ENCODE measurements at regions not wholly inside any gene's neighbourhood (a gene's known extent, or its start where the extent isn't known, plus 50 kb on each side); places are given as distances from the start of the nearest gene placed in this dataset.

DNA sequence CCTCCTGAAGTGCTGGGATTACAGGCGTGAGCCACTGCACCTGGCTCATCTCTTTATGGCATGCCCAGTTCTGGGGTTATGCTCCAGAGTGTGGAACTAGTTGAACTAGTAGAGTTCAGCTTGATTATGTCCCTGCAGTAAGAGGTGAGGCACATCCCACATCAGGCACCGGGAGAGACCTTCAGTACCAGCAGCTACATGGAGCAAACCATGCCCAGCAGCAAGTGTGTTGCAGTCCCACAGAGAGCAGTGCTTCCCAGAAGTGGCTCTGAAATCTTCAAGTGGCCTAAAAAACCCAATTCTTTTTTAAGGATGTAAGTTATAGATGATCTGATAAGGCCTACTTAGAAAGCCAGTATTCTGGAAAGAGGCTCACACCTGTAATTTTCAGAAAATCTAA lies 331.9 kb upstream of the PRKCQ start:
- no peak overlapping the region for H2AFZ ChIP-seq
- H3K27me3 Mint-ChIP-seq (ENCODE audit: insufficient read depth, low read depth, poor library complexity) = no peaks in the 10 kb centered on the region
- H4K20me1 ChIP-seq (replicated peaks; ENCODE audit: insufficient read depth) = no peaks in the 10 kb centered on the region
- DNase-seq (ENCODE audit: low spot score) (no peak), ATAC-seq (no peak)
- H3K9me3 Mint-ChIP-seq = no peaks in the 10 kb centered on the region; the same call in 2 of the 3 replicates
- no peak overlapping the region for H3K4me2 ChIP-seq
- H3K36me3 ChIP-seq (ENCODE audit: insufficient read depth) = no peaks in the 10 kb centered on the region; the same call in 1 of the 2 replicates
- H3K79me2 ChIP-seq (replicated peaks; ENCODE audit: insufficient read depth) = no peaks in the 10 kb centered on the region
- H3K4me1 ChIP-seq (ENCODE audit: insufficient read depth) = peaks cover 11% of the 10 kb centered on the region; the same call in 1 of the 2 replicates
- H3K27ac ChIP-seq (ENCODE audit: low read depth) = no peak overlapping the region
- H3F3A ChIP-seq (replicated peaks; ENCODE audit: low read depth) = no peaks in the 10 kb centered on the region
- H3K4me3 ChIP-seq = no peak overlapping the region
- TF ChIP-seq ZNF114 (CRISPR knock-in tag; IDR thresholded peaks at IDR 0.05) = no peak
- no peak for TF ChIP-seq NANOG (IDR thresholded peaks at IDR 0.05; ENCODE audit: borderline replicate concordance)
- TF ChIP-seq, protein P1, sequence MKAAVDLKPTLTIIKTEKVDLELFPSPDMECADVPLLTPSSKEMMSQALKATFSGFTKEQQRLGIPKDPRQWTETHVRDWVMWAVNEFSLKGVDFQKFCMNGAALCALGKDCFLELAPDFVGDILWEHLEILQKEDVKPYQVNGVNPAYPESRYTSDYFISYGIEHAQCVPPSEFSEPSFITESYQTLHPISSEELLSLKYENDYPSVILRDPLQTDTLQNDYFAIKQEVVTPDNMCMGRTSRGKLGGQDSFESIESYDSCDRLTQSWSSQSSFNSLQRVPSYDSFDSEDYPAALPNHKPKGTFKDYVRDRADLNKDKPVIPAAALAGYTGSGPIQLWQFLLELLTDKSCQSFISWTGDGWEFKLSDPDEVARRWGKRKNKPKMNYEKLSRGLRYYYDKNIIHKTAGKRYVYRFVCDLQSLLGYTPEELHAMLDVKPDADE (IDR thresholded peaks at IDR 0.05) = no peak
- no peak for TF ChIP-seq JUNB (IDR thresholded peaks at IDR 0.05; ENCODE audit: unreplicated experiment)
- no peak for TF ChIP-seq EZH2 (IDR thresholded peaks at IDR 0.05; ENCODE audit: low read depth, unreplicated experiment)
- TF ChIP-seq, protein P2, sequence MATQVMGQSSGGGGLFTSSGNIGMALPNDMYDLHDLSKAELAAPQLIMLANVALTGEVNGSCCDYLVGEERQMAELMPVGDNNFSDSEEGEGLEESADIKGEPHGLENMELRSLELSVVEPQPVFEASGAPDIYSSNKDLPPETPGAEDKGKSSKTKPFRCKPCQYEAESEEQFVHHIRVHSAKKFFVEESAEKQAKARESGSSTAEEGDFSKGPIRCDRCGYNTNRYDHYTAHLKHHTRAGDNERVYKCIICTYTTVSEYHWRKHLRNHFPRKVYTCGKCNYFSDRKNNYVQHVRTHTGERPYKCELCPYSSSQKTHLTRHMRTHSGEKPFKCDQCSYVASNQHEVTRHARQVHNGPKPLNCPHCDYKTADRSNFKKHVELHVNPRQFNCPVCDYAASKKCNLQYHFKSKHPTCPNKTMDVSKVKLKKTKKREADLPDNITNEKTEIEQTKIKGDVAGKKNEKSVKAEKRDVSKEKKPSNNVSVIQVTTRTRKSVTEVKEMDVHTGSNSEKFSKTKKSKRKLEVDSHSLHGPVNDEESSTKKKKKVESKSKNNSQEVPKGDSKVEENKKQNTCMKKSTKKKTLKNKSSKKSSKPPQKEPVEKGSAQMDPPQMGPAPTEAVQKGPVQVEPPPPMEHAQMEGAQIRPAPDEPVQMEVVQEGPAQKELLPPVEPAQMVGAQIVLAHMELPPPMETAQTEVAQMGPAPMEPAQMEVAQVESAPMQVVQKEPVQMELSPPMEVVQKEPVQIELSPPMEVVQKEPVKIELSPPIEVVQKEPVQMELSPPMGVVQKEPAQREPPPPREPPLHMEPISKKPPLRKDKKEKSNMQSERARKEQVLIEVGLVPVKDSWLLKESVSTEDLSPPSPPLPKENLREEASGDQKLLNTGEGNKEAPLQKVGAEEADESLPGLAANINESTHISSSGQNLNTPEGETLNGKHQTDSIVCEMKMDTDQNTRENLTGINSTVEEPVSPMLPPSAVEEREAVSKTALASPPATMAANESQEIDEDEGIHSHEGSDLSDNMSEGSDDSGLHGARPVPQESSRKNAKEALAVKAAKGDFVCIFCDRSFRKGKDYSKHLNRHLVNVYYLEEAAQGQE (IDR thresholded peaks at IDR 0.05; ENCODE audit: unreplicated experiment) = no peak
- TF ChIP-seq POLR2AphosphoS5 (IDR thresholded peaks at IDR 0.05; ENCODE audit: low read depth) = no peak
- no peak for TF ChIP-seq CREB1 (CRISPR knock-in tag; IDR thresholded peaks at IDR 0.05; ENCODE audit: low read depth)
- TF ChIP-seq, protein P3, sequence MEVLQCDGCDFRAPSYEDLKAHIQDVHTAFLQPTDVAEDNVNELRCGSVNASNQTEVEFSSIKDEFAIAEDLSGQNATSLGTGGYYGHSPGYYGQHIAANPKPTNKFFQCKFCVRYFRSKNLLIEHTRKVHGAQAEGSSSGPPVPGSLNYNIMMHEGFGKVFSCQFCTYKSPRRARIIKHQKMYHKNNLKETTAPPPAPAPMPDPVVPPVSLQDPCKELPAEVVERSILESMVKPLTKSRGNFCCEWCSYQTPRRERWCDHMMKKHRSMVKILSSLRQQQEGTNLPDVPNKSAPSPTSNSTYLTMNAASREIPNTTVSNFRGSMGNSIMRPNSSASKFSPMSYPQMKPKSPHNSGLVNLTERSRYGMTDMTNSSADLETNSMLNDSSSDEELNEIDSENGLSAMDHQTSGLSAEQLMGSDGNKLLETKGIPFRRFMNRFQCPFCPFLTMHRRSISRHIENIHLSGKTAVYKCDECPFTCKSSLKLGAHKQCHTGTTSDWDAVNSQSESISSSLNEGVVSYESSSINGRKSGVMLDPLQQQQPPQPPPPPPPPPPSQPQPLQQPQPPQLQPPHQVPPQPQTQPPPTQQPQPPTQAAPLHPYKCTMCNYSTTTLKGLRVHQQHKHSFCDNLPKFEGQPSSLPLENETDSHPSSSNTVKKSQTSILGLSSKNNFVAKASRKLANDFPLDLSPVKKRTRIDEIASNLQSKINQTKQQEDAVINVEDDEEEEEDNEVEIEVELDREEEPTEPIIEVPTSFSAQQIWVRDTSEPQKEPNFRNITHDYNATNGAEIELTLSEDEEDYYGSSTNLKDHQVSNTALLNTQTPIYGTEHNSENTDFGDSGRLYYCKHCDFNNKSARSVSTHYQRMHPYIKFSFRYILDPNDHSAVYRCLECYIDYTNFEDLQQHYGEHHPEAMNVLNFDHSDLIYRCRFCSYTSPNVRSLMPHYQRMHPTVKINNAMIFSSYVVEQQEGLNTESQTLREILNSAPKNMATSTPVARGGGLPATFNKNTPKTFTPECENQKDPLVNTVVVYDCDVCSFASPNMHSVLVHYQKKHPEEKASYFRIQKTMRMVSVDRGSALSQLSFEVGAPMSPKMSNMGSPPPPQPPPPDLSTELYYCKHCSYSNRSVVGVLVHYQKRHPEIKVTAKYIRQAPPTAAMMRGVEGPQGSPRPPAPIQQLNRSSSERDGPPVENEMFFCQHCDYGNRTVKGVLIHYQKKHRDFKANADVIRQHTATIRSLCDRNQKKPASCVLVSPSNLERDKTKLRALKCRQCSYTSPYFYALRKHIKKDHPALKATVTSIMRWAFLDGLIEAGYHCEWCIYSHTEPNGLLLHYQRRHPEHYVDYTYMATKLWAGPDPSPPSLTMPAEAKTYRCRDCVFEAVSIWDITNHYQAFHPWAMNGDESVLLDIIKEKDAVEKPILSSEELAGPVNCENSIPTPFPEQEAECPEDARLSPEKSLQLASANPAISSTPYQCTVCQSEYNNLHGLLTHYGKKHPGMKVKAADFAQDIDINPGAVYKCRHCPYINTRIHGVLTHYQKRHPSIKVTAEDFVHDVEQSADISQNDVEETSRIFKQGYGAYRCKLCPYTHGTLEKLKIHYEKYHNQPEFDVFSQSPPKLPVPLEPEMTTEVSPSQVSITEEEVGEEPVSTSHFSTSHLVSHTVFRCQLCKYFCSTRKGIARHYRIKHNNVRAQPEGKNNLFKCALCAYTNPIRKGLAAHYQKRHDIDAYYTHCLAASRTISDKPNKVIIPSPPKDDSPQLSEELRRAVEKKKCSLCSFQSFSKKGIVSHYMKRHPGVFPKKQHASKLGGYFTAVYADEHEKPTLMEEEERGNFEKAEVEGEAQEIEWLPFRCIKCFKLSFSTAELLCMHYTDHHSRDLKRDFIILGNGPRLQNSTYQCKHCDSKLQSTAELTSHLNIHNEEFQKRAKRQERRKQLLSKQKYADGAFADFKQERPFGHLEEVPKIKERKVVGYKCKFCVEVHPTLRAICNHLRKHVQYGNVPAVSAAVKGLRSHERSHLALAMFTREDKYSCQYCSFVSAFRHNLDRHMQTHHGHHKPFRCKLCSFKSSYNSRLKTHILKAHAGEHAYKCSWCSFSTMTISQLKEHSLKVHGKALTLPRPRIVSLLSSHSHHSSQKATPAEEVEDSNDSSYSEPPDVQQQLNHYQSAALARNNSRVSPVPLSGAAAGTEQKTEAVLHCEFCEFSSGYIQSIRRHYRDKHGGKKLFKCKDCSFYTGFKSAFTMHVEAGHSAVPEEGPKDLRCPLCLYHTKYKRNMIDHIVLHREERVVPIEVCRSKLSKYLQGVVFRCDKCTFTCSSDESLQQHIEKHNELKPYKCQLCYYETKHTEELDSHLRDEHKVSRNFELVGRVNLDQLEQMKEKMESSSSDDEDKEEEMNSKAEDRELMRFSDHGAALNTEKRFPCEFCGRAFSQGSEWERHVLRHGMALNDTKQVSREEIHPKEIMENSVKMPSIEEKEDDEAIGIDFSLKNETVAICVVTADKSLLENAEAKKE (CRISPR knock-in tag; IDR thresholded peaks at IDR 0.05) = no peak
- no peak for TF ChIP-seq STAT1 (IDR thresholded peaks at IDR 0.05; ENCODE audit: unreplicated experiment)
- TF ChIP-seq EZH2phosphoT487 (IDR thresholded peaks at IDR 0.05; ENCODE audit: unreplicated experiment) = no peak
- TF ChIP-seq ZNF331 (CRISPR knock-in tag; IDR thresholded peaks at IDR 0.05; ENCODE audit: low read depth) = no peak
- TF ChIP-seq, protein P4, sequence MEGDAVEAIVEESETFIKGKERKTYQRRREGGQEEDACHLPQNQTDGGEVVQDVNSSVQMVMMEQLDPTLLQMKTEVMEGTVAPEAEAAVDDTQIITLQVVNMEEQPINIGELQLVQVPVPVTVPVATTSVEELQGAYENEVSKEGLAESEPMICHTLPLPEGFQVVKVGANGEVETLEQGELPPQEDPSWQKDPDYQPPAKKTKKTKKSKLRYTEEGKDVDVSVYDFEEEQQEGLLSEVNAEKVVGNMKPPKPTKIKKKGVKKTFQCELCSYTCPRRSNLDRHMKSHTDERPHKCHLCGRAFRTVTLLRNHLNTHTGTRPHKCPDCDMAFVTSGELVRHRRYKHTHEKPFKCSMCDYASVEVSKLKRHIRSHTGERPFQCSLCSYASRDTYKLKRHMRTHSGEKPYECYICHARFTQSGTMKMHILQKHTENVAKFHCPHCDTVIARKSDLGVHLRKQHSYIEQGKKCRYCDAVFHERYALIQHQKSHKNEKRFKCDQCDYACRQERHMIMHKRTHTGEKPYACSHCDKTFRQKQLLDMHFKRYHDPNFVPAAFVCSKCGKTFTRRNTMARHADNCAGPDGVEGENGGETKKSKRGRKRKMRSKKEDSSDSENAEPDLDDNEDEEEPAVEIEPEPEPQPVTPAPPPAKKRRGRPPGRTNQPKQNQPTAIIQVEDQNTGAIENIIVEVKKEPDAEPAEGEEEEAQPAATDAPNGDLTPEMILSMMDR (conservative IDR thresholded peaks at IDR 0.05; ENCODE audit: low read depth in 2 of 2) = no peak
- peaks cover 5% of the 10 kb centered on the region; the same call in 1 of the 3 replicates for H3K4me1 Mint-ChIP-seq
- H3K9me2 ChIP-seq (ENCODE audit: insufficient read depth) = peaks cover 4% of the 10 kb centered on the region
- no peak overlapping the region for H3K27ac Mint-ChIP-seq
- peaks cover 3% of the 10 kb centered on the region; the same call in 2 of the 3 replicates for H3K36me3 Mint-ChIP-seq (ENCODE audit: low read depth)
- H3K27me3 ChIP-seq (ENCODE audit: insufficient read depth) = no peaks in the 10 kb centered on the region
- H3K4me3 Mint-ChIP-seq = no peak overlapping the region
